HepG2 (cell line): ENCODE measurements at regions not wholly inside any gene's neighbourhood (a gene's known extent, or its start where the extent isn't known, plus 50 kb on each side); places are given as distances from the start of the nearest gene placed in this dataset.

Source experiments
- AKAP8 ChIP-seq: sonication (generic); formaldehyde crosslinking; IDR thresholded peaks from 2 replicates; pipeline ENCODE4 v1.5.1; 2020; ENCODE audit warnings: mild to moderate bottlenecking, missing genetic modification reagents
- ELF4 ChIP-seq: sonication (generic); formaldehyde crosslinking; IDR thresholded peaks from 2 replicates; pipeline ENCODE4 v1.5.0; 2020; ENCODE audit warnings: missing genetic modification reagents, mild to moderate bottlenecking, moderate library complexity, borderline replicate concordance
- FOXC1 ChIP-seq: sonication (generic); formaldehyde crosslinking; IDR thresholded peaks from 2 replicates; pipeline ENCODE4 v1.8.0; 2022; ENCODE audit warnings: mild to moderate bottlenecking, missing genetic modification reagents, borderline replicate concordance
- HOXD1 ChIP-seq: sonication (generic); formaldehyde crosslinking; IDR thresholded peaks from 2 replicates; pipeline ENCODE4 v1.5.0; 2020; ENCODE audit warnings: missing genetic modification reagents
- KAT7 ChIP-seq: IDR thresholded peaks from 2 replicates; pipeline ENCODE4 v1.6.1; 2018; ENCODE audit warnings: borderline replicate concordance, missing compliant biosample characterization
- MBNL3 ChIP-seq: fragments of 250-450 bp; sonication (Bioruptor Pico); conservative IDR thresholded peaks from 2 replicates; pipeline ENCODE4 v1.8.0; 2022; ENCODE audit warnings: mild to moderate bottlenecking, inconsistent platforms
- POLR2AphosphoS5 ChIP-seq: IDR thresholded peaks from 2 replicates; pipeline ENCODE4 v1.6.1; 2012; ENCODE audit warnings: low read depth, low read length
- SNRNP70 ChIP-seq: fragments of 200-400 bp; formaldehyde crosslinking; IDR thresholded peaks from 2 replicates; pipeline ENCODE4 v1.6.1; 2017; ENCODE audit warnings: mild to moderate bottlenecking, low read depth, low read length, moderate library complexity
- TEAD3 ChIP-seq: optimal IDR thresholded peaks from 2 replicates; pipeline ENCODE3; 2016; ENCODE audit warnings: borderline replicate concordance
- TGIF2 ChIP-seq: IDR thresholded peaks from 2 replicates; pipeline ENCODE4 v1.6.1; 2016; ENCODE audit warnings: control low read depth, missing compliant biosample characterization
- TOPORS ChIP-seq: sonication (generic); formaldehyde crosslinking; IDR thresholded peaks from 2 replicates; pipeline ENCODE4 v1.8.0; 2023; ENCODE audit warnings: mild to moderate bottlenecking, missing genetic modification reagents
- ZFX ChIP-seq: sonication (generic); formaldehyde crosslinking; IDR thresholded peaks from 2 replicates; pipeline ENCODE4 v1.4.0; 2020; ENCODE audit warnings: mild to moderate bottlenecking, low read depth, missing genetic modification reagents, moderate library complexity
- ZNF501 ChIP-seq: sonication (generic); formaldehyde crosslinking; IDR thresholded peaks from 2 replicates; pipeline ENCODE4 v1.5.1; 2020; ENCODE audit warnings: mild to moderate bottlenecking, moderate library complexity, missing genetic modification reagents
- TF ChIP-seq, protein P1 (sequence below): sonication (generic); formaldehyde crosslinking; IDR thresholded peaks from 2 replicates; pipeline ENCODE4 v1.8.0; 2022; ENCODE audit warnings: low read depth, missing genetic modification reagents
- TF ChIP-seq, protein P2 (sequence below): sonication (generic); formaldehyde crosslinking; IDR thresholded peaks from 2 replicates; pipeline ENCODE4 v1.4.0; 2020; ENCODE audit warnings: mild to moderate bottlenecking, missing genetic modification reagents
- TF ChIP-seq, protein P3 (sequence below): sonication (generic); formaldehyde crosslinking; IDR thresholded peaks from 2 replicates; pipeline ENCODE4 v1.4.0; 2020; ENCODE audit warnings: missing genetic modification reagents, borderline replicate concordance
- TF ChIP-seq, protein P4 (sequence below): sonication (generic); formaldehyde crosslinking; IDR thresholded peaks from 2 replicates; pipeline ENCODE4 v1.4.0; 2020; ENCODE audit warnings: missing genetic modification reagents, mild to moderate bottlenecking, borderline replicate concordance

DNA sequence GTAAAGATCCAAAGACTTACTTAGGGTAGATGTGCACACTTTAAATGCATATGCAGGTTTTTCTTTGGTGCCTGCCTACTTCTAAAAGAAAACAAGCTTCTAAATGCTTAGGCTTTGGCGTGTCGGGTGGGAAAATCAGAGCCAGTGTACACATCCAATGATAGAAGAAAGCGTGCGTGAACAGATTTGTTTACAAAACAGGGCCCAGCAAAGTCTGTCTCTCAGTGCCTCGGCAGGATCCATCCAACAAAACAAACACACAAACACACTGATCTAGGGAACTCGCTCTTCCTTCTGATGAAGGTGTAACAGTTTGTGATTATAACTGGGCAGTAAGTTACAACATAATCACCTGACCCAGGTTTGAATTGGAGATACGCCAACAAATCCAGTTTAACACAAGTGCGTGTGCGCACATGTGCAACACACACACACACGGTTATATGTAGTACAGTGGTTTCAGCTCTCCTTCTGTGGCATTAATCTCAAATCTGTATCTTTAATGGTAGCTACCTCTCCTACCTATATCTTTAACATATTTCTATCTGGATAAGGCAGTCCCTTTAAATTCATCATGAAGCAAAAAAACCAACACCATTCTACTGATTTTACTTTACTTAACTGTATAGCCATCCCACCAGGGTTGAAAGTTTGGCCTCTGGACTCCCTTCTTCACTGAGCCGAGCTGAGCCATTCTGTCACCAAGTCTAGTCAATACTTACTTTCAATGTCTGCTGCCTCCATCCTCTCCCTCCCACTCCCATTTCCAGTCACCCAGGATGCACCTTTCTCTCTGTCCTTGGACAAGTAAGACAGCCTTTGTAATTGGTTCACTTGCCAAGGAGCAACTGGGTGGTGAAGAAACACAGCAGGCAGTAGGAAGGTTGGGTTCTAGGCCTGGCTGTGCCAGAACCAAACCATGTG is 184.4 kb upstream of the KLF14 start (continued):
- TF ChIP-seq ELF4 (CRISPR knock-in tag) (no peak), POLR2AphosphoS5 (no peak), ZNF501 (CRISPR knock-in tag) (no peak), FOXC1 (CRISPR knock-in tag) (no peak), MBNL3 (no peak), KAT7 (CRISPR knock-in tag) (peak; percentile 57; the same call in 1 of the 2 replicates), HOXD1 (CRISPR knock-in tag) (no peak), TGIF2 (no peak), ZFX (CRISPR knock-in tag) (0 out of 2 replicates have a peak, but pooled peaks have one; percentile 27), AKAP8 (CRISPR knock-in tag) (no peak), TOPORS (no peak), TEAD3 (peak; percentile 14), SNRNP70 (no peak)
- TF ChIP-seq, protein P1, sequence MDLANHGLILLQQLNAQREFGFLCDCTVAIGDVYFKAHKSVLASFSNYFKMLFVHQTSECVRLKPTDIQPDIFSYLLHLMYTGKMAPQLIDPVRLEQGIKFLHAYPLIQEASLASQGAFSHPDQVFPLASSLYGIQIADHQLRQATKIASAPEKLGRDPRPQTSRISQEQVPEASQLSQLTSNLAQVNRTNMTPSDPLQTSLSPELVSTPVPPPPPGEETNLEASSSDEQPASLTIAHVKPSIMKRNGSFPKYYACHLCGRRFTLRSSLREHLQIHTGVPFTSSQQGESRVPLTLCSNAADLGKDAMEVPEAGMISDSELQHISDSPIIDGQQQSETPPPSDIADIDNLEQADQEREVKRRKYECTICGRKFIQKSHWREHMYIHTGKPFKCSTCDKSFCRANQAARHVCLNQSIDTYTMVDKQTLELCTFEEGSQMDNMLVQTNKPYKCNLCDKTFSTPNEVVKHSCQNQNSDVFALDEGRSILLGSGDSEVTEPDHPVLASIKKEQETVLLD: no peak
- TF ChIP-seq, protein P2, sequence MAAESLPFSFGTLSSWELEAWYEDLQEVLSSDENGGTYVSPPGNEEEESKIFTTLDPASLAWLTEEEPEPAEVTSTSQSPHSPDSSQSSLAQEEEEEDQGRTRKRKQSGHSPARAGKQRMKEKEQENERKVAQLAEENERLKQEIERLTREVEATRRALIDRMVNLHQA: no peak
- TF ChIP-seq, protein P3, sequence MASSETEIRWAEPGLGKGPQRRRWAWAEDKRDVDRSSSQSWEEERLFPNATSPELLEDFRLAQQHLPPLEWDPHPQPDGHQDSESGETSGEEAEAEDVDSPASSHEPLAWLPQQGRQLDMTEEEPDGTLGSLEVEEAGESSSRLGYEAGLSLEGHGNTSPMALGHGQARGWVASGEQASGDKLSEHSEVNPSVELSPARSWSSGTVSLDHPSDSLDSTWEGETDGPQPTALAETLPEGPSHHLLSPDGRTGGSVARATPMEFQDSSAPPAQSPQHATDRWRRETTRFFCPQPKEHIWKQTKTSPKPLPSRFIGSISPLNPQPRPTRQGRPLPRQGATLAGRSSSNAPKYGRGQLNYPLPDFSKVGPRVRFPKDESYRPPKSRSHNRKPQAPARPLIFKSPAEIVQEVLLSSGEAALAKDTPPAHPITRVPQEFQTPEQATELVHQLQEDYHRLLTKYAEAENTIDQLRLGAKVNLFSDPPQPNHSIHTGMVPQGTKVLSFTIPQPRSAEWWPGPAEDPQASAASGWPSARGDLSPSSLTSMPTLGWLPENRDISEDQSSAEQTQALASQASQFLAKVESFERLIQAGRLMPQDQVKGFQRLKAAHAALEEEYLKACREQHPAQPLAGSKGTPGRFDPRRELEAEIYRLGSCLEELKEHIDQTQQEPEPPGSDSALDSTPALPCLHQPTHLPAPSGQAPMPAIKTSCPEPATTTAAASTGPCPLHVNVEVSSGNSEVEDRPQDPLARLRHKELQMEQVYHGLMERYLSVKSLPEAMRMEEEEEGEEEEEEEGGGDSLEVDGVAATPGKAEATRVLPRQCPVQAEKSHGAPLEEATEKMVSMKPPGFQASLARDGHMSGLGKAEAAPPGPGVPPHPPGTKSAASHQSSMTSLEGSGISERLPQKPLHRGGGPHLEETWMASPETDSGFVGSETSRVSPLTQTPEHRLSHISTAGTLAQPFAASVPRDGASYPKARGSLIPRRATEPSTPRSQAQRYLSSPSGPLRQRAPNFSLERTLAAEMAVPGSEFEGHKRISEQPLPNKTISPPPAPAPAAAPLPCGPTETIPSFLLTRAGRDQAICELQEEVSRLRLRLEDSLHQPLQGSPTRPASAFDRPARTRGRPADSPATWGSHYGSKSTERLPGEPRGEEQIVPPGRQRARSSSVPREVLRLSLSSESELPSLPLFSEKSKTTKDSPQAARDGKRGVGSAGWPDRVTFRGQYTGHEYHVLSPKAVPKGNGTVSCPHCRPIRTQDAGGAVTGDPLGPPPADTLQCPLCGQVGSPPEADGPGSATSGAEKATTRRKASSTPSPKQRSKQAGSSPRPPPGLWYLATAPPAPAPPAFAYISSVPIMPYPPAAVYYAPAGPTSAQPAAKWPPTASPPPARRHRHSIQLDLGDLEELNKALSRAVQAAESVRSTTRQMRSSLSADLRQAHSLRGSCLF (CRISPR knock-in tag): no peak
- TF ChIP-seq, protein P4, sequence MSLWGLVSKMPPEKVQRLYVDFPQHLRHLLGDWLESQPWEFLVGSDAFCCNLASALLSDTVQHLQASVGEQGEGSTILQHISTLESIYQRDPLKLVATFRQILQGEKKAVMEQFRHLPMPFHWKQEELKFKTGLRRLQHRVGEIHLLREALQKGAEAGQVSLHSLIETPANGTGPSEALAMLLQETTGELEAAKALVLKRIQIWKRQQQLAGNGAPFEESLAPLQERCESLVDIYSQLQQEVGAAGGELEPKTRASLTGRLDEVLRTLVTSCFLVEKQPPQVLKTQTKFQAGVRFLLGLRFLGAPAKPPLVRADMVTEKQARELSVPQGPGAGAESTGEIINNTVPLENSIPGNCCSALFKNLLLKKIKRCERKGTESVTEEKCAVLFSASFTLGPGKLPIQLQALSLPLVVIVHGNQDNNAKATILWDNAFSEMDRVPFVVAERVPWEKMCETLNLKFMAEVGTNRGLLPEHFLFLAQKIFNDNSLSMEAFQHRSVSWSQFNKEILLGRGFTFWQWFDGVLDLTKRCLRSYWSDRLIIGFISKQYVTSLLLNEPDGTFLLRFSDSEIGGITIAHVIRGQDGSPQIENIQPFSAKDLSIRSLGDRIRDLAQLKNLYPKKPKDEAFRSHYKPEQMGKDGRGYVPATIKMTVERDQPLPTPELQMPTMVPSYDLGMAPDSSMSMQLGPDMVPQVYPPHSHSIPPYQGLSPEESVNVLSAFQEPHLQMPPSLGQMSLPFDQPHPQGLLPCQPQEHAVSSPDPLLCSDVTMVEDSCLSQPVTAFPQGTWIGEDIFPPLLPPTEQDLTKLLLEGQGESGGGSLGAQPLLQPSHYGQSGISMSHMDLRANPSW: no peak
